A172 (cell line): ENCODE measurements at regions not wholly inside any gene's neighbourhood (a gene's known extent, or its start where the extent isn't known, plus 50 kb on each side); places are given as distances from the start of the nearest gene placed in this dataset.
A peak's percentile ranks its signal among the peaks of the same experiment; 100 is the strongest.

Source experiments
- DNase-seq: peaks from one replicate; pipeline ENCODE4 v3.0.0-alpha.2; 2015; ENCODE audit warnings: low spot score

DNA sequence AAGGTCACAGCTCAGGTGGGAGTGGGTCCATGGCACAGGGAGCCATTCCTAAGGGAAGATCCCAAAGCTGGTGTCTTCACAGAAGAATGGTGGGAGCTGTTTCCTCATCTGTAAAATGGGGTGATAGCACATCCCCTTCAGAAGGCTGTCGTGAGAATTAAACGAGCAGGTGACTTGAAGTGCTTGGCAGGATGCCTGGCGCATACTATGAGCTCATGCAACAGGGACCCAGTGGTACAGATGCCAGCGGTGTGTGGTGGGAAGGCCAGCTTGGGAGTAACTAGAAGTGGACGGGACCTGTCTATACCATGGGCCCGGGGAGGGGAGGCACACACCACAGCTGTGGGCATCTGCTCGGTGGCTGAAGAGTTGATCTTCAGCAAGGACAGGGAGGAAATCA lies 189.3 kb upstream of the TNRC6C start:
- DNase-seq = peak; percentile 49

DNA sequence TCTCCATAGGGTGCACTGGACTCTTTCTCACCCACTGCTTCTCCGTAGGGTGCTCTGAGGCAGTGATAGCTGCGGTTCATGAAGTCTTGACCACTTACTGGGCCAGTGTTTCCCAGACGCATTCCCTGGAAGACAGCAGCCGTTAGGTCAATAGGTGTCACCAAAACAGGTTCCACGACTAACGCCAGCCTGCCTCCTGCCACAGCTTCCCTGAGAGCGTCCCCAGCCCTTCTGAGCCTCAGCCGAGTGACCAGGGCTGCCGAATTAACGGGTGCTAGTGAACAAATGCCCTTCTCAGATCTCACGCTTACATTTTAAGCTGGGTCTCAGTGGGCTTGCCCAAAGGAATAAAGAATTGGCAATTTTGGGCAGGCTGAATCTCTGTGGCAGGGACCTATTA lies 188.7 kb upstream of the TNRC6C start:
- no peak for DNase-seq

DNA sequence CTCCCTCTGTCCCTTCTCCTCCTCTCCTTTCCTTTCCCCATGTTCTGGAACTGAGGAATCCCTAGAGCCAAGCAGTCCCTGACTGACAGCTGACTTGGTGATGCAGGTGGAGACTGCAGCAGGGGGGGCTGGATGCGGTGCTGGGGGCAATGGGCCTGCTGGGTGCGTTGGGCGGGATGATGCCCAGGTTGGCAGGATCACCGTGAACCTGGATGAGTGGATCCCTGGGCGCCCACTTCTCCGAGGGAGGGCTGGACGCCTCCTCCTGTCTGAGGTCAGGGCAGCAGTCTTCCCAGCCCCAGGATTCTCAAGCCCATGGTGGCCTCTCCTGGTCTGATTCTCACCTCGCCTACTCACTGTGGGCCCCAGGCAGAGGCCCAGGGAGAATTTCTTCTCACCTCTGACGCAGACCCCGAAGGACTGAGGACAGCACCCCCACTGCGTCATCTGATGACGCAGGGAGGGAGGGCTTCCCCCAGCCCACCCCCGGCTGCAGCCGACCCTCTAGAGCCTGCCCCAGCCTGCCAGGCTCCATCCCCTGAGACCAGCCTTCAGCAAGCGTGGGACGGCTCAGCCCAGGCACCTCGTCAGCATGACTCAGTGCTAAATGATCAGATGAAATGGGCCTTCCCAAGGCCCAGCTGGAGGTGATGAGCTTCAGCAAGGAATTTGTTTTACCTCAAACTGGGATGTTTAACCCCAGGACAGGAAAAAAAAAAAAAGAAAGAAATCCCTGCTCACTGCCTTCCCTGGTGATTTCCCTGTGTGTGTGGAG lies 188.0 kb upstream of the TNRC6C start:
- peak; percentile 76 for DNase-seq

DNA sequence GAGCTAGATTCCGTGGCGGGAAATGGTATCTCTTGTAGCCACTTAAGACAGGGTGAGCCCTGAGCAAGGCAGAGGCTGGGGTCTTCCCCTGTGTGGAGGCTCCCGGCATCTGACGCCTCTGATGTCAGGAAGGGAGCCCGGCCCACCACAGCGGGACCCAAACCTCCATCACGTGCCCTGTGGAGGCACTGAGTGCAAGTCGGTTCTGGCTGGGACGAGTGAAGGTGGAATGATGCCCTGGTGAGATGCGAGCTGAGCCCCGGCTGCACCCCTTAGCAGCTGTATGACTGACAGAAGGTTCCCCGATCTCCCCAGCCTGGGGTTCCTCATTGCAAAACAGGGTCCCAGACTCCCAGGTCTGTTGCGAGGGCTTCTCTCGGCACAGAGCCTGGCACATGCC lies 187.4 kb upstream of the TNRC6C start:
- no peak for DNase-seq

DNA sequence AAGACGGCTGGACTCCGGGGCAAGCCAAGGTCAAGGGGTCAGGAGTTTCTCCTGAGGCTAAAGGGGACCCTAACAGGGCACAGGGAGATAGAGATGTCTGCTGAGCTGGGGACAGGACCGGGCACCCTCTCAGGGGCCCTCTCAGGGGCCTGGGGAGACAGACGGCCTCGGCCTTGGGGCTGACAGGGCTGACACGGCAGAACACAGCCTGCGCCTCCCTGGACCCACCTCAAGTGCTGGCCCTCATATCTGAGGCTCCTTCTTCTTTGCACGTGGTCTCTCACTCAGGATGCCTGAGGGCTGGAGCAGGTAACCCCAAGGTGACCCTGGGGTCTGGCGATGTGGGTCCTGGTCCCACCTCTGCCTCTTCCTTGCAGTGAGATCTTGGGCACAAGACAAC lies 186.9 kb upstream of the TNRC6C start:
- no peak for DNase-seq

DNA sequence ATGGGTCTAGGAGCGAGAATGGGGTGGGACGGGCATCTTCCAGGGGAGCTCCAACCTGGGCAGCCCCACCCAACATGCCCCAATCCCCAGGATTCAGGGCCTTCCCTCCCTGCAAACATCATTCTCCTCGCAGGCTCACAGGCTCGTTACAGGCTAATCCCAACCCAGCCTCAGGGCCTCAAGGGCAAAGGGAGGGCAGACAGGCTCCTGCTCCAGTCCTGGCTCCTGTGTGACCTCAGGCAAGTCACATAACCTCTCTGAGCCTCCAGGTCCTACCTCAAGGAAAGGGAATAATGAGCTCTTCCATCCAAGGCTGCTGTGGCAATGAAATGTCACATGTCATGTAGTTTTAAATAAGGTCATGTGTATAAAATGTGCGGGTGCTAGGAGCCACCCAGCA lies 186.5 kb upstream of the TNRC6C start:
- no peak for DNase-seq

DNA sequence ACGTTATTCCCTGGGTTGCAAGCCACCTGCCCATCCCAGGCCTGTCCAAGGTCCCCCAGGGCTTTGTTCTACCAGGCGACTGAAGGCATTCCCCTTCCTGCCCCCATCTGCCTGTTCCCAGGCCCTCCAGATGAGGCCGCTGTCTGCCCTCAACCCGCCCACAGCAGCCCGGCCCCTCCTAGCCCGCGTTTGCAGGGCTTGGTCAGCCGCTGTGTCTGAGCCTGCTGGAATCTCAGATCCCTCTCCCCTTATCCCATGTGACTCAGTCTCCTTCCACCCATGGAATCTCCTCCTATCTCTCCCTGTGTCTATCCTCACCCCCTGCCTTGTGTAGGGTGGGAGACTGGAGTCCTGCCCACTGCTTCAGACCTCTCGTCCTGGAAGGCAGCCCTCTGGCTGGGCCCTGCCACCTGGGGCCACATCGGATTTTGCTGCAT lies 186.0 kb upstream of the TNRC6C start:
- peak; percentile 56 for DNase-seq

DNA sequence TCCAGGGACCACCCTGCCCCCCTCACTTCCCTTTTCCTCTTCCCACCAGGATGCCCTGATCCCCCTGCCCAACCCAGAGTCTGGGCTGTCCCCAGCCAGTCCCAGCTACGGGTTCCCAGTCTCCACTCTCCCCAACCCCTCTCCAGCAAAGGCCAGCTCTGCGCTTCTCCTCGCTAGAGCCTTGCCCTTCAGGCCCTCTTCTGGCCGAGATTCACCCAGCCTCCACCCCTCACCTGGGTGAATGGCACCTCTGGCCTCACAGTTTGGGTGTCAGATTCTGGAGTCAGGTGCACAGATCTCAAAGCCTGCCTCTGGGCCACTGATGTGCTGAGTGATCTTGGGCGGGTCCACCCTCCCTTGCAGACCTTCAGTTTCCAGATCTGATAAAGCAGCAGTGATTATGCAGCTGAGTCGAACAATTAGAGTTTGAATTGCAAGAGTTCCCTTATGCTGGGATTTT lies 185.6 kb upstream of the TNRC6C start:
- peak; percentile 12 for DNase-seq

DNA sequence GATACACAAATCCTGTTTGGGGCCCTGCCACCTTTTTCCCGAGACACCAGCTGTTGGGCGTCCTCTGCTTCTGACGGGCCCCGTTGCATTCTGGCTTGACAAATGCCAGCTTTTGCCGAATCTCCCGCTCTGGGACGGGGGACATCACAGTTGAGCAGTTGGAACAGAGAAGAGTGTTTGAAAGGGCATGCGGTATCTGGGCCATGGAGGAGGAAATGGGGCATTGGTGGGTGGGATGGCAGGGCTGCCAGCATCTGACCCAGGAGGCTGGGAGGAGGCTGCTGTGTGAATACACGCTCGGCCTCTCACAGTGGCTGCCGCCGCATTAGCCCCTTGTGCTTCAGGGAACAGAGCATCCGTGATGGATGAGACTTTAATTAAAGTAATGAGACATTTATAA lies 184.3 kb upstream of the TNRC6C start:
- DNase-seq = no peak

DNA sequence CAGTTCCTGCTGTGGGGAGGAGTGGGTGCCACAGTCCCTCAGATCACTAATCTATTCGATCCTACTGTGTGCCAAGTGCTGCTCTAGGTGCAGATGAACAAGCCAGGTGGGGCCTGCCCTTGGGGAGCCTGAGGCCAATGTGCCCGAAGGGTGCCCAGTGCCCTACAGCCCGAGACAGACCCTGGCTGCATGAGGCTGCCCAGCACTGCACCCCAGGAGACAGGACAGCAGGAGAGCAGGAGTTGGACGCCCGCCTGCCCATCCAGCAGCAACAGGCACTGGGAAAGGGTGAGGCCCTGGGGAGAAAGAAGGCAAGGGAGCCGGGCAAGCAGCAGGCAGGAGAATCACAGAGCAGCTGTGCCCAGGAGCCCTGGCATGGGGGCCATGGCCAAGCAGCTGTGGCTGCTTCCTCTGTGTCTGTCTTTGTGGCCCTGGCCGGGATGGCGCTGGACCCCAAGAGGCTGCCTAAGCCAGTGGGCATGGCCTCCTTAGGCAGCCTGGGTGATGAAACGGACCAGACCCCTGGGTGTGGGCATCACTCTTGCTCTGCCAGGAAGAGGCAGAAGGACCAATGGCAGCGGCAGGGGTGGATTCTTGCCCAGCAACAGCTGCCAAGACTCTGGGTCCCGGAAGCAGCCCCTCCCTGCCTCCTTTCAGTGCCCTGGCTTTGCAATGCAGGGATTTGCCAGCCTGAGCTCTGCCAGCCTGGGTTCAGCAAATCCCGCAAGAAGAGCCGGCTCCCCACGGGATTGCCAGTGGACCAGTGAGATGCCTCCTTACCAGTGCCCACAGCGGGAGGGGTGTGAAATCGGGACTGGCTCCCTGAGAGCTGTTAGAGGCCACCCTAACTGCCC lies 179.6 kb upstream of the TNRC6C start:
- DNase-seq = peak; percentile 79

DNA sequence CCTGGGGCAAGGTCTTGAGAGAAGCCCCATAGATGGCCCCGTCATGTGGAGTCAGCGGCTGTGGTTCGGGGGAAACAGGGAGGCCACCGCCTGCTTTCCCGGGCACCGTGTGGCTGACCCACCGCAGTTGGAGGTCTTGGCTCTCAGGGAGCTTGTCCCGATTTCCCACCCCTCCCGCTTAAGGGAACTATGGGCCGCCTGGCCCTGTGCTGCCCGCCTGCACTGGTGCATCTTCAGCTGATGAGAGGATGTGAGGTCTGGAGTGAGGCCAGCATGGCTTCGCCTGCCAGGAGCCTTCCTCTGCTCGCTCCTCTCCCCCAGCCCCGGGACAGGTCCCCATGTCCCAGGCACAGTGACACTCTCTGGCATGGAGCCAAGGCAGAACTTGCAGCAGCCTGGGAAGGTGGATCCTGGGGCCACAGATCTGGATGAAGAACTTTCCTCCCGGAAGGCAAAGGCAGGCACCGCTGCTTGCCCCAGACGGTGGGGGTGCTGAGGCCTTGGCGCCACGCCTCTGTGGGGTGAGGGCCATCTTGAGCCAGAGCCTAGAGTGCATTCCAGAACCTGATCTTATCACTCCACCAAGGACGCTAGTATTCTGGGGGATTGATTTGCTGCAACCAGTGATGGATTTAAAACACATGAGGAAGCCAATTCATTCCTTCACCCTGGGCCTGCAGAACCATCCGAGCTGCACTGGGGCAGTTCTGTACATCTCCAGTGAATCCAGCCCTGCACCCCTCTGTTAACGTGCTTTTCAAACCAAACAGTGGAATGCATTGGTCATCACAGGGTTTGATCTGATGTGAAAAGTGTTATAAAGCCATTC lies 178.6 kb upstream of the TNRC6C start:
- DNase-seq = peak; percentile 59

DNA sequence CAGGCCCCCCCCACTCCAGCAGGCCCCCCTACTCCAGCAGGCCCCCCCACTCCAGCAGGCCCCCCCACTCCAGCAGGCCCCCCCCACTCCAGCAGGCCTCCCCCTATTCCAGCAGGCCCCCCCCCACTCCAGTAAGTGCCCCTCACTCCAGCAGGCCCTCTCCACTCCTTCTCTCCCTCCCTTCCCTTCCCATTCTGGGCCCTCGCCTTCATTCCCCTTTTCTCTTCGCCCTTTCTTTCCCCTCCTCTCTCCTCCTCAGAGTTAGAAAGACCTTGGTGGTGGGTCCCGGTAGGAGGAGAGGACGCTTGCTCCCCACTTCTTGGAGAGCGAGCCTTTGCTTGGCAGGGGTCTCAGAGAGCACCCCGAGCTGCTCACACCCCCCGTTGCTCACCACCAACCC lies 177.0 kb upstream of the TNRC6C start:
- no peak for DNase-seq

DNA sequence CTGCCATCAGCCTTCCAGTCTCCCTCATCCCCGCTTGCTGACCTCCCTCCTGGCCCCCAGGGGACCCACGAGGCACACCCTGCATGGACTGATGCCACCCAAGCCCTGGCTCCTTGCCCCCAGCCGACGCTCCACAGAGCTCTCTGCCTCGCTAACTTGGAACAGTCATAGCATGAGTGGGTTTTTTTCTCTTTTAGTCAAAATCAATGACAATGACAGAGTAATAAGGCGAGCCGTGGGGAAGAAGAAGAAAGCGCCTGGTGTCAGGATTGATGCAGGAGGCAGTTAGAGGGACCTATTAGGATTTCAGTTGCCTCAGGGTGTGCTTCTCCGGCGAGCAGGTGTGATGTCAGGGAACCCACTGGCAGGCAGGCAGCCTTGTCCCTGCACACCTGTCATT lies 176.3 kb upstream of the TNRC6C start:
- DNase-seq = no peak

DNA sequence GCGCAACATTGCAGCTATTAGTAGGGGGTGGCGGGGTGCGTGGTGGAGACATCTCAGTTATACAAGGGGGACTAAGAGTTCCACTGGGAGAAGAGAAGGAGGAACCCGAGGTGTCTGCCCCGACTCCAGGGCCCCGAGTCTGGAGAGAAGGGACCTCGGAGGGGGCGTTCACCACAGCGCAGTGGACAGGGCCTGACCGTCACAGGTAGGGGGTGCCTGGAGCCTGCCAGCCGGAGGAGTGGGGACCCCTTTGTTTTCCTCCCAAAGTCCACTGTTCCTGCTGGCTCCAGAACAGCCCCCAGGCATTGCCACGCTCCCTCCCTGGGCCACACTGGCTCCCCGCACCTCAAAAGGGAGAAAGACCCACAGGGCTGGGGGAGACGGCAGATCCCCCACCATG lies 175.9 kb upstream of the TNRC6C start:
- no peak for DNase-seq

DNA sequence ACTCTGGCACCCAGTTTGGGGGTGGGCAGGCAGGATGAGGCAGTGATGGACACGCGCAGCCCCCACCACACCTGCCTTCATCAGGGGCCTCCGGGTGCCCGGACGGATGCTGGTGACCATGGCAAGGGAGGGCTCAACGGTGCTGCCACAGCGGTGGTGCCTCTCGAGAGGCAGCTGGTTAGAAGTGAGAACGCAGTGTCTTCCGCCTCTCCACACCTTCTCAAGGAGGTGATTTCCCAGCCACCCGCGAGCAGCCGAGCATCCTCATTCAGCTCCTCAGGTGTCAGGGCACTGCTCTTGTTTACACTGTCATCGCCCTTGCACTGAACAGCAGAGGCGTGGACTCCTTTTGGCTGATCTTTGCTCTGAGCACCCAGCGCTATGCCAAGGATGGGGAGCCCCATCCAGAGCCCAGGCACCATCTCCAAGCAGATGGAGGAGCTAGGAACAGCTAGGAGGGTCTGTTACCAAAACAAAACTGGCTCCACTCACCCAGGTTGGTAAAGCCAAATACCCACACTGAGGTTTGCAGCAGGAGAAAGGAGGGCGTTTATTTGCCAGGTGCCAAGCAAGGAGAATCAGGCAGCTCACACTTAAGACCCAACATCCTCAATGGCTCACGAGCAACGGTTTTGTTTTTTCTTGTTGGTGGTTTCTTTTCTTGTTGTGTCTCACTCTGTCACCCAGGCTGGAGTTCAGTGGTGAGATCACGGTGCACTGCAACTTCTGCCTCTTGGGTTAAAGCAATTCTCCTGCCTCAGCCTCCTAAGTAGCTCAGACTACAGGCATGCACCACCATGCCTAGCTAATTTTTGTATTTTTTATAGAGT lies 174.3 kb upstream of the TNRC6C start:
- no peak for DNase-seq

DNA sequence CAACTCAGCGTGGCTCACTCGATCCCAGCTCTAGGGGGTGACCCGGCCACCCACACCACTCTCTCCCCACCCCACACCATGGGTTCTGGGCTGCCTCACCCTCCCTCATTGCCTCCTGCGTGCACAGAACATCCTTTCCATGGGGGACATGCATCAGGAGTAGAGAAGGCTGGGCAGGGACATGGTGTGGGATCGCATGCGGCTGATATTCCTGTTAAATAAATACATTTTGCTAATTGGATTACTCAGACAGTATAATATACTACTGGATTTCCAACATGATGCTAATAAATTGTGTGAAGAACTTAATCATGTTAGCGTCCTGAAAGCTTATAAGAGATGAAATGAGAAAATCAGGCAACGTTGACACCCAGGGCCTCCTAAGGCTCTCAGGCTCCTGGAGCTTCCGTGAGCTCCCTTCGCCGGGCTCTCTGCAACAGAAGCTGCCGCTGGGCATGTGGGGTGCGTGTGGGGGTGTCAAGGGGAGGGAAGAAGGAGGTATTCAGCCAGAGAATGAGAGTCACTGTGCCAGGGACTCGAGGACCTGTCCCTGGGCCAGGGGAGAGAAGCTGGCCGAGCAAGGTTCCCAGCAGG lies 173.1 kb upstream of the TNRC6C start:
- no peak for DNase-seq

DNA sequence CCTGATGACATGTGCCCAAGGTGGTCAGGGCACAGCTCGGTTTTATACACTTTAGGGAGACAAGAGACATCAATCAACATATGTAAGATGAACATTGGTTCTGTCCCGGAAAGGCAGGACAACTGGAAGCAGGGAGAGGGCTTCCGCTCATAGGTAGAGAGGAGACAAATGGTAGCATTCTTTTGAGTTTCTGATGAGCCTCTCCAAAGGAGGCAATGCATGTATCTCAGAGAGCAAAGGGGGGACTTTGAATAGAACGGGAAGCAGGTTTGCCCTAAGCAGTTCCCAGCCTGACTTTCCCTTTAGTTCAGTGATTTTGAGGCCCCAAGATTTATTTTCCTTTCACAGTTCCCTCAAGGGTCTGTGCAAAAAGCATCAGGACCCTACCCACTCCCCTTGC lies 172.4 kb upstream of the TNRC6C start:
- no peak for DNase-seq

DNA sequence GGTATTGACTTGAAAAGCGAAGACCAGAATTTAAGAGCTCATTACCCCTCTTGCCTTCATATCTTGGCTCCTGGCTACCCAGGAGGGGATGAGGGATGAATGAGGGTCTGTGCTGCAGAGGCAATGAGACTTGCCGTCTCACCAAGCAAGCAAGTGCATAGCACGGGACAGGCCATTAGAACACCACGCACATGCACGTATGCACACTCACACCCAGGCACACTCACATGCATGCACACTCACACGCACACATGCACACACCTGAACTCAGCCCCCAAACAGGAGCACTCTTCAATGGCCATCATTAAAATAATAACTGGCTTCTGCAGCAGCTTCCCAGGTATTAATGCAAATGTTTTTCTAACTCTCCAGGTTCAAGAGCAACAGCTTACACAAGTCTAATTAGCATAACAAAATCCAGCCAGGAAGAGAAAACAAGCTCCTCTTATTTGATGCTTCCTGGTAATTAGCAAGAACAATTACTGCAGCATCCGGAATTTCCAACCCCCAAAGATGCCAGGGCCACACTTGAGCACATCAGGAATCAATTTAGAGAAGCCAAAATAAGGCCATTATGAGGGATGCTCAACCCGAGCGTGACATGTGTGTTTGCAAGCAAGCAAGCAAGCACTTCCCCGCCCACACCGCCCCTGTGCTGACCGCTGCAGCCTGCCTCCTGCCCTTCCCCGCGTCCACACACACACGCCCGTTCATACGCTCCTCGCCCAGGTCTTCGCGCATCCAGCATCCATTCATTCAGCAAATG lies 171.6 kb upstream of the TNRC6C start:
- no peak for DNase-seq

DNA sequence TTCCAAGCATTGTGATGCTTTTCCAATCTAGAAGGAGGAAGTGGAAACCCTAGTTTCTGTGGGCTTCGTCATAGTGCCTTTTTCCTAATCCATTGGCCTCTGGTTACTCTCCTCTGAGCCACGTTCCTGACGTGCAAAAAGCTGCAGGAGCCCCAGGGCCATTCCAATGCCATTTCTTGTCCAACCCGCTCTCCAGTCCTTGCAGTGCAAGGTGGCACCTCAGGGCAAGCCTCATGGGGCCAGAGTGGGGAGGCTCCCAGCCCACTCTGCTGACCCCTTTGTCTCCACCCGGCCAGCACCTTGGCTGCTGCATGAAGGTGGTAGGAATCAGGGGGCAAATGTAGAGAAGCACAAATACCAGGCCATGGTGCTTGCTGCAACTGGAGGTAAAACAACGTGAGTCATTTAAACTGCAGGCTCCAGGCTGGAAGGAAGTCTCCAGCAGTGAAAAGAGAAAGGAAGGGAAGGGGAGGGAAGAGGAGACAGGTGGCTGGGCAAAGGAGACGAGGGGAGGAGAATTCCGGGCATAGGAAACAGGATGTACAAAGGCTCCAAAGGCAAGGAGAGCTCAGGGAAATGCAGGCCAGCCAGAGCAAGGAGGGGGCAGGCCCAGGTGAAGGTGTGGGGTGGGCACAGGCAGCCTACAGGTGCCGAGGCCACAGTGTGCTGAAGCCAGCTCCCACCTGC lies 168.2 kb upstream of the TNRC6C start:
- DNase-seq = peak; percentile 44

DNA sequence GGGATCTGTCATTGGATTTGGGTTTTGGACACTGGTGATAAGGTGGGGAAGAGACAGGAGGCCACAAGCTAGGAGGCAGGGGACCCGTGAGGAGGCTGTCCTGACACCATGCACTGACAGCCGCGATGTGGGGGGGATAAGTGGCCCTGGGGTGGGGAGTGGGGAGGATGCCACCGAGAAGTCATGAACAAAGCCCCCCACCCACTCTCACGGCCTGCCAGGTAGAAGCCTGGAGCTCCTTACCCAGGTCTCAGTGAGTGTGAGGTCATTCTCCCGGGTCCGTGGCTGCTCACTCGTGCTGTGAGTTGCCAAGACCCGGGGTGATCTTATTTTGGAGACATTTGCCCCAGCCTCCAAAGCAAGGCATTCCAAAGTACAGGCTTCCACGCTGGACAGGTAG lies 165.9 kb upstream of the TNRC6C start:
- no peak for DNase-seq
